Fibroblast of pulmonary artery (primary cell): ENCODE measurements at regions not wholly inside any gene's neighbourhood (a gene's known extent, or its start where the extent isn't known, plus 50 kb on each side); places are given as distances from the start of the nearest gene placed in this dataset.

Source experiments
- DNase-seq: peaks from one replicate; pipeline ENCODE4 v3.0.0-alpha.2; 2010; ENCODE audit warnings: low read depth
- H3K4me3 ChIP-seq: replicated peaks from 2 replicates; pipeline ENCODE4 v1.5.1; 2011; ENCODE audit warnings: low read depth, mild to moderate bottlenecking, control low read depth, low read length, moderate library complexity
- CTCF ChIP-seq: IDR thresholded peaks from 2 replicates; pipeline ENCODE4 v1.5.1; 2011; ENCODE audit warnings: mild to moderate bottlenecking, control low read depth, low read length, inconsistent platforms; ENCODE audit errors: missing control alignments

- no peak for TF ChIP-seq CTCF
- DNase-seq, result no peak
- no peak overlapping the region for H3K4me3 ChIP-seq
Measured at GRCh38 chr9:118992813-118993794, 376.1 kb downstream of the BRINP1 start.

- no peak overlapping the region for H3K4me3 ChIP-seq
- TF ChIP-seq CTCF, result no peak
- DNase-seq, result no peak
Measured at GRCh38 chr9:118993965-118994364, 375.3 kb downstream of the BRINP1 start.

GRCh38 chr9:119002491-119002890 is 366.7 kb downstream of the BRINP1 start:
- H3K4me3 ChIP-seq, result no peak overlapping the region
- DNase-seq, result no peak
- no peak for TF ChIP-seq CTCF

GRCh38 chr9:119003201-119003611 is 366.0 kb downstream of the BRINP1 start:
- DNase-seq, result no peak
- no peak for TF ChIP-seq CTCF
- no peak overlapping the region for H3K4me3 ChIP-seq

GRCh38 chr9:119003882-119004617 is 365.2 kb downstream of the BRINP1 start:
- no peak overlapping the region for H3K4me3 ChIP-seq
- TF ChIP-seq CTCF, result no peak
- no peak for DNase-seq

GRCh38 chr9:119004618-119004990 is 364.6 kb downstream of the BRINP1 start:
- DNase-seq, result peak; percentile 26
- H3K4me3 ChIP-seq, result no peak overlapping the region
- TF ChIP-seq CTCF, result no peak
